GM23248 (cell line): ENCODE measurements at regions not wholly inside any gene's neighbourhood (a gene's known extent, or its start where the extent isn't known, plus 50 kb on each side); places are given as distances from the start of the nearest gene placed in this dataset.

Source experiments
- DNase-seq: peaks from one replicate; pipeline ENCODE4 v3.0.0-alpha.2; 2015
- H2AFZ ChIP-seq: fragments of 200-600 bp; sonication (generic); 2 replicates; pipeline ENCODE4 v1.6.1; 2016; ENCODE audit warnings: antibody characterized with exemption
- H3F3A ChIP-seq: fragments of 200-600 bp; sonication (generic); 2 replicates; pipeline ENCODE4 v1.6.1; 2016; ENCODE audit warnings: mild to moderate bottlenecking, antibody characterized with exemption, mixed run types; ENCODE audit not compliant: insufficient read depth
- H3K27ac ChIP-seq: fragments of 200-600 bp; sonication (generic); 2 replicates; pipeline ENCODE4 v1.5.1; 2016; ENCODE audit warnings: mild to moderate bottlenecking
- H3K27me3 ChIP-seq: fragments of 200-600 bp; sonication (generic); replicated peaks from 2 replicates; pipeline ENCODE4 v1.6.1; 2016; ENCODE audit warnings: mild to moderate bottlenecking; ENCODE audit not compliant: insufficient read depth
- H3K36me3 ChIP-seq: fragments of 200-600 bp; sonication (generic); 2 replicates; pipeline ENCODE4 v1.6.1; 2016; ENCODE audit warnings: low read depth, mild to moderate bottlenecking
- H3K4me1 ChIP-seq: fragments of 200-600 bp; sonication (generic); 2 replicates; pipeline ENCODE4 v1.6.1; 2016; ENCODE audit warnings: mild to moderate bottlenecking; ENCODE audit not compliant: insufficient read depth
- H3K4me2 ChIP-seq: fragments of 200-600 bp; sonication (generic); one replicate; pipeline ENCODE4 v1.6.1; 2016; ENCODE audit warnings: mild to moderate bottlenecking; ENCODE audit not compliant: unreplicated experiment
- H3K4me3 ChIP-seq: fragments of 200-600 bp; sonication (generic); 2 replicates; pipeline ENCODE4 v1.5.1; 2016; ENCODE audit warnings: mild to moderate bottlenecking
- H3K79me2 ChIP-seq: fragments of 200-600 bp; sonication (generic); 2 replicates; pipeline ENCODE4 v1.6.1; 2016; ENCODE audit warnings: mild to moderate bottlenecking; ENCODE audit not compliant: insufficient read depth
- H3K9ac ChIP-seq: fragments of 200-600 bp; sonication (generic); 2 replicates; pipeline ENCODE4 v1.6.1; 2016; ENCODE audit warnings: mild to moderate bottlenecking
- H3K9me2 ChIP-seq: fragments of 200-600 bp; sonication (generic); 2 replicates; pipeline ENCODE4 v1.6.1; 2016; ENCODE audit warnings: mixed run types, mild to moderate bottlenecking, moderate library complexity; ENCODE audit not compliant: insufficient read depth
- H3K9me3 ChIP-seq: fragments of 200-600 bp; sonication (generic); one replicate; pipeline ENCODE4 v1.6.1; 2017; ENCODE audit warnings: low read depth
- H4K20me1 ChIP-seq: fragments of 200-600 bp; sonication (generic); 2 replicates; pipeline ENCODE4 v1.6.0; 2016; ENCODE audit not compliant: insufficient read depth
- EZH2 ChIP-seq: fragments of 200-600 bp; sonication (generic); IDR thresholded peaks from 2 replicates; pipeline ENCODE4 v1.6.1; 2018; ENCODE audit warnings: antibody characterized with exemption, mild to moderate bottlenecking; ENCODE audit not compliant: insufficient read depth, poor library complexity, severe bottlenecking
- EZH2phosphoT487 ChIP-seq: fragments of 200-600 bp; sonication (generic); IDR thresholded peaks from 2 replicates; pipeline ENCODE4 v1.6.1; 2018; ENCODE audit warnings: antibody characterized with exemption, moderate library complexity, mild to moderate bottlenecking, low read depth; ENCODE audit not compliant: insufficient read depth
- whole genome bisulfite sequencing, 2 experiments: methylation state at CpG; one replicate each; pipeline ENCODE4 v1.1.6; 2015 to 2017; ENCODE audit warnings: low lambda C conversion rate in 2 of 2, low coverage in 1 of 2; ENCODE audit errors: missing lambda C conversion rate in 2 of 2; 5-methylcytosine and 5-hydroxymethylcytosine counted together
- in situ Hi-C: fragments of 300-500 bp; cut with MboI; formaldehyde crosslinking; loops from 2 replicates; pipeline ENCODE4 v1.15.0; 2020

GRCh38 chr10:65570143-65571010 lies 1355.5 kb upstream of the LRRTM3 start:
- WGBS, 2 experiments, result 3 to 5% methylated on average over 19 to 20 of the region's 20 CpGs
- TF ChIP-seq EZH2phosphoT487 (no peak), EZH2 (no peak)
- DNase-seq, result no peak
- Histone ChIP-seq H3K9me3 (no peaks in the 10 kb centered on the region), H3K27ac (no peak overlapping the region), H3K79me2 (no peaks in the 10 kb centered on the region), H3K4me1 (no peaks in the 10 kb centered on the region), H4K20me1 (no peaks in the 10 kb centered on the region), H3K4me2 (no peak overlapping the region), H3K4me3 (no peak overlapping the region), H3K27me3 (no peaks in the 10 kb centered on the region), H3K36me3 (no peaks in the 10 kb centered on the region), H3F3A (no peaks in the 10 kb centered on the region), H3K9ac (no peak overlapping the region), H3K9me2 (no peaks in the 10 kb centered on the region), H2AFZ (no peak overlapping the region)
- in situ Hi-C loops, result no loop called here

DNA sequence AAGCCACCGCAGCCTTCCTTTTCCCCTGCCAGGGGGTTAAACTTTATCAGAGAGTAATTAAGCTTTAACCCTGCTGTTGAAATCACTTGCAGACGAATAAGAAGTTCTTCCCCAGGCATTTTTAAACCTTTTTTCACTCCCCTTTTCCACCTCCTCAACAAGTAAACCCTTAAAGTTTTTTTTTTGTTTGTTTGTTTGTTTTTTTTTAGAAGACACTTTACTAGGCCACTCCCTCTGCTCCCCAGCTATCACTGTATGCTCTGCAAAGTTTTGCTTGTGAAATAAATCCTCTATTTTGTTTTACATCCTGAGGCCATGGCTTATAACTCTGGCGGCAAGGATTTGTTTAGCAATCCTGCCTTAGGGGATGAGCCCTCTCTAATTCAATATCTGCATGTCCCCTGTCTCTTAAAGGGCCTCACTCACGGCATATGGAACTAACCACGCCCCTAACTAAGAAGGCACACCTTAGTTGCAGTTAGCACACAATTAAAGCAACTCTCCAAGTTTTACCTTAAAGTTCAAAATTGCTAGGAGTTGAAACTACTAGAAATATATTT lies 1354.7 kb upstream of the LRRTM3 start:
- WGBS, 2 experiments, result 1 to 6% methylated on average over 5 of the region's 5 CpGs
- H2AFZ ChIP-seq, result no peak overlapping the region
- DNase-seq, result no peak
- no peaks in the 10 kb centered on the region for H3K79me2 ChIP-seq
- H3K36me3 ChIP-seq, result no peaks in the 10 kb centered on the region; the same call in 1 of the 2 replicates
- H3K27ac ChIP-seq, result no peak overlapping the region
- H3K4me2 ChIP-seq, result no peak overlapping the region
- no peaks in the 10 kb centered on the region for H3K4me1 ChIP-seq
- no peaks in the 10 kb centered on the region for H3K9me3 ChIP-seq
- H3K4me3 ChIP-seq, result no peak overlapping the region
- no peaks in the 10 kb centered on the region for H3K27me3 ChIP-seq
- no peak overlapping the region for H3K9ac ChIP-seq
- H3F3A ChIP-seq, result no peaks in the 10 kb centered on the region
- no peaks in the 10 kb centered on the region for H4K20me1 ChIP-seq
- TF ChIP-seq EZH2phosphoT487, result no peak
- TF ChIP-seq EZH2, result no peak
- no peaks in the 10 kb centered on the region for H3K9me2 ChIP-seq
- in situ Hi-C loops, result no loop called here

GRCh38 chr10:65581426-65582026 lies 1344.3 kb upstream of the LRRTM3 start:
- Histone ChIP-seq H3K9ac (no peak overlapping the region), H4K20me1 (no peaks in the 10 kb centered on the region), H3K9me2 (no peaks in the 10 kb centered on the region), H3K27me3 (no peaks in the 10 kb centered on the region), H3K27ac (no peak overlapping the region), H3K9me3 (no peaks in the 10 kb centered on the region), H3F3A (no peaks in the 10 kb centered on the region), H3K4me2 (no peak overlapping the region), H2AFZ (no peak overlapping the region), H3K4me3 (no peak overlapping the region), H3K4me1 (no peaks in the 10 kb centered on the region), H3K36me3 (no peaks in the 10 kb centered on the region), H3K79me2 (no peaks in the 10 kb centered on the region)
- TF ChIP-seq EZH2phosphoT487 (no peak), EZH2 (no peak)
- no peak for DNase-seq
- 14 to 17% methylated on average over 5 of the region's 5 CpGs for WGBS, 2 experiments
- in situ Hi-C loops, result no loop called here

DNA sequence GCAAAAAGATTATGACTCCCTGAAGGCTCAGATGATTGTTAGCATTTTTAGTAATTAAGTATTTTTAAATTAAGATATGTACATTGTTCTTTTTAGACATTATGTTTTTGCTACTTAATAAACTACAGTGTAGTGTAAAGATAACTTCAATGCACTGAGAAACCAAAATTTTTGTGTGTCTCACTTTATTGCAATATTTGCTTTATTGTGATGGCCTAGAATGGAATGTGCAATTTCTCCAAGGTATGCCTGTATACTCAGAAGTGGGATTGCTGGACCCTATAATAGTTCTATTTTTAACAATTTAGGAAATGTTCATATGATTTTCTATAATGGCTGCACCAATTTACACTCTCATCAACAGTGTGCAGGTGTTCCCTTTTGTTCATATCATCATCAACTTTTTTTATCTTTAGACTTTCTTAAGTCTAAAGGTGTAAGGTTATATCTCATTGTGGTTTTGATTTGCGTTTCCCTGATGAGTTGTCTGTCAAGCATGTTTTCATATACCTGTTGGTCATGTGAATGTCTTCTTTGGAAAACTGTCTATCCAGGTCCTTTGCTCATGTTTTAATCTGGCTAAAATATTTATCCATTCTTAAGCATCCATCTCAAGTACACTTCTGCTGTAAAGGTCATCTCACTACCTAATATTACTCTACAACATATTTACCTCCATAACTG lies 1323.5 kb upstream of the LRRTM3 start:
- no peak overlapping the region for H2AFZ ChIP-seq
- H3K4me2 ChIP-seq, result no peak overlapping the region
- TF ChIP-seq EZH2 (no peak), EZH2phosphoT487 (no peak)
- in situ Hi-C loops, result no loop called here
- H3K9me2 ChIP-seq, result no peaks in the 10 kb centered on the region
- no peaks in the 10 kb centered on the region for H3F3A ChIP-seq
- H3K79me2 ChIP-seq, result no peaks in the 10 kb centered on the region
- 7 to 14% methylated on average over 1 of the region's 1 CpG for WGBS, 2 experiments
- H3K9ac ChIP-seq, result no peak overlapping the region
- no peaks in the 10 kb centered on the region for H3K36me3 ChIP-seq
- no peaks in the 10 kb centered on the region for H3K27me3 ChIP-seq
- DNase-seq, result no peak
- H3K4me1 ChIP-seq, result no peaks in the 10 kb centered on the region
- H4K20me1 ChIP-seq, result no peaks in the 10 kb centered on the region
- no peak overlapping the region for H3K4me3 ChIP-seq
- H3K9me3 ChIP-seq, result no peaks in the 10 kb centered on the region
- H3K27ac ChIP-seq, result no peak overlapping the region
